Fibroblast of pulmonary artery (primary cell): ENCODE measurements at regions not wholly inside any gene's neighbourhood (a gene's known extent, or its start where the extent isn't known, plus 50 kb on each side); places are given as distances from the start of the nearest gene placed in this dataset.
A peak's percentile ranks its signal among the peaks of the same experiment; 100 is the strongest.

Source experiments
- DNase-seq: peaks from one replicate; pipeline ENCODE4 v3.0.0-alpha.2; 2010; ENCODE audit warnings: low read depth
- H3K4me3 ChIP-seq: replicated peaks from 2 replicates; pipeline ENCODE4 v1.5.1; 2011; ENCODE audit warnings: low read depth, mild to moderate bottlenecking, control low read depth, low read length, moderate library complexity
- TF ChIP-seq, protein P1 (sequence below): IDR thresholded peaks from 2 replicates; pipeline ENCODE4 v1.5.1; 2011; ENCODE audit warnings: mild to moderate bottlenecking, control low read depth, low read length, inconsistent platforms; ENCODE audit errors: missing control alignments

DNA sequence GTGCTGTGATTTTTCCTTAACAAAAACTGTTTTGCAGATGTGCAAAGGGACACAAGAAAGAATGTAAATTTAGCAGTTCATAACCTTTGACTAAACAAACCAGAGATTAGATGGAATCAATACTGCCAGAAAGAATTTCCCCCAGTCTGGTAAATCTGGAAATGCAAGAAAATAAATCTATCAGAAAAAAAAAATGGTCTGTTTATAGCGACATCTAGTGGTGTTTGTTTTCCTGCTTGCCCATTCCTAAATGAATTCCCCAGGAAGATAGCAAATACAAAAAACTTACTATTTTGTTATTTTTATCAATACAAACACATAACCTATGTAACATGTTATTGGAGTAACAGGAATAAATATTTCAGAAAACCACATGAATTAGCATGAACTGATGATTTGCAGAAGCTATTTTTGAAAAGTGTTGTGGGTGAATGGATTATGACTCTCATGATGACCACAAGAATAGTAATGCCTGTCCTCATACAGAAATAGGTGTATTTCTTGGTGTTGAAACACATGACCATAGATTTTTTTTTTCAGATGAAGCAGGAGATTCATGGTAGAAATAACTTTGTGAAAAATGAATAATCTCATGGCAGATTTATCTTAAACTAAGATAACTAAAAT lies 1703.8 kb downstream of the MAT2B start:
- TF ChIP-seq, protein P1, sequence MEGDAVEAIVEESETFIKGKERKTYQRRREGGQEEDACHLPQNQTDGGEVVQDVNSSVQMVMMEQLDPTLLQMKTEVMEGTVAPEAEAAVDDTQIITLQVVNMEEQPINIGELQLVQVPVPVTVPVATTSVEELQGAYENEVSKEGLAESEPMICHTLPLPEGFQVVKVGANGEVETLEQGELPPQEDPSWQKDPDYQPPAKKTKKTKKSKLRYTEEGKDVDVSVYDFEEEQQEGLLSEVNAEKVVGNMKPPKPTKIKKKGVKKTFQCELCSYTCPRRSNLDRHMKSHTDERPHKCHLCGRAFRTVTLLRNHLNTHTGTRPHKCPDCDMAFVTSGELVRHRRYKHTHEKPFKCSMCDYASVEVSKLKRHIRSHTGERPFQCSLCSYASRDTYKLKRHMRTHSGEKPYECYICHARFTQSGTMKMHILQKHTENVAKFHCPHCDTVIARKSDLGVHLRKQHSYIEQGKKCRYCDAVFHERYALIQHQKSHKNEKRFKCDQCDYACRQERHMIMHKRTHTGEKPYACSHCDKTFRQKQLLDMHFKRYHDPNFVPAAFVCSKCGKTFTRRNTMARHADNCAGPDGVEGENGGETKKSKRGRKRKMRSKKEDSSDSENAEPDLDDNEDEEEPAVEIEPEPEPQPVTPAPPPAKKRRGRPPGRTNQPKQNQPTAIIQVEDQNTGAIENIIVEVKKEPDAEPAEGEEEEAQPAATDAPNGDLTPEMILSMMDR: peak; percentile 75
- DNase-seq: peak; percentile 52
- no peak overlapping the region for H3K4me3 ChIP-seq

DNA sequence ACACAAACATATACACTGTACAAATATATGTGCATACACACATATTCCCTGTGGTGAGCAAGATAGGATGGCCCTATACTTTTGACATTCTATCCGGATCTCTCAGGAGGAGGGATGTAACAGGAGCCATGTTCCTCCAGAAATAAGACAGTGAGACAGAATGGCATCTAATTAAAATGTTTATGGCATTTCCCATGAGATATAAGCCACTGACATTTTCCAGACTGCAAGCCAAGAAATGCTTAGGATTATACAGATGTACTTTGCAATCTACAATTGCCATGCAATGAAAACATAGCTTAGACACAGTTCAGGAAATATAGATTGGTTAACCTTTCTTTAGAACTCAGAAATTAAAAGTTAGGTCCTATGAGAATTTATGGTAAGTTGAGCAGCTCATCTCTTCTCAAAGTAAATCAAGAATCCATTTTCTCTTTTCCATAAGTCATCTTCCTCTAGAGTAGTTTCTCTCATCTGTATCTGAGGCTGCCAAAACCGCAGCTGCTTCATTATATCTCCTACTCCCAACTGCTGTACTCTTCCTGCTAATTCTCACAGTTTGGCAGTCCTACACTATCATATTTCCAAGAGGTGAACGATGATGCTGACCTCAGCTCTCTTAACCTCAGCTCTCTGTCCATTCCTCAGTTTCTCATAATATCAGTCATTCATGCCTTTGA lies 1719.1 kb downstream of the MAT2B start:
- TF ChIP-seq, protein P1: no peak
- H3K4me3 ChIP-seq: no peak overlapping the region
- no peak for DNase-seq

DNA sequence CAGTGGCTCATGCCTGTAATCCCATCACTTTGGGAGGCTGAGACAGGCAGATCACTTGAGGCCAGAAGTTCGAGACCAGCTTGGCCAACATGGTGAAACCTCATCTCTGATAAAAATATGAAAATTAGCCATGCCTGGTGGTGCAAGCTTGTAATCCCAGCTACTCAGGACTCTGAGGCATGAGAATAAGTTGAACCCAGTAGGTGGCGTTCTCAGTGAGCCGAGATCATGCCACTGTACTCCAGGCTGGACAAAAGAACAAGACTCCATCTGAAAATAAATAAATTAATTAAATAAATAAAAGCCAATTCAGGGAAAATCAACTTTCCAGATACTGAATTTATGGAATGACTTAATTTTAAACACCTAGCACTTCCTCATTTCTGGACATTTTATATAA lies 1722.1 kb downstream of the MAT2B start:
- DNase-seq: no peak
- no peak overlapping the region for H3K4me3 ChIP-seq

DNA sequence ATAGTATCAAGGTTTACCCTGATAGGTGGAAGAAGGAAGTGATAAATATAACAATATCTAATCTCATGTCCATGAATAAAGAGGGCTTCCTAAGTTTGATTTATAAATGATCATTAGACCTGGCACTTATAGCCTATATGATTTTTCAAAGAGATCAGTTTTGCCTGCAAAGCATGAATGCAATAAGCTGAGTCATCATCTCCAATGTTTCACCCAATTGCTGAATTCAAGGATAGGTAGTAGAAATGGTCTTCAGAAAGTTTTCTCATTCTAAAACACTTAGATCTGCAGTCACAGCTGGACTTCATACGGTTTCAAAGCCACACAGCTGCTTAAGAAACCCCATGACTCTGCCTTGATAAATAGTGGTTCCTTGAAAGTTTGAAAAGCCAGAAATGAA lies 1722.8 kb downstream of the MAT2B start:
- DNase-seq: no peak
- H3K4me3 ChIP-seq: no peak overlapping the region
- TF ChIP-seq, protein P1: no peak

More for the DNA sequence above, 1722.1 kb downstream of the MAT2B start:
- TF ChIP-seq, protein P1: no peak

DNA sequence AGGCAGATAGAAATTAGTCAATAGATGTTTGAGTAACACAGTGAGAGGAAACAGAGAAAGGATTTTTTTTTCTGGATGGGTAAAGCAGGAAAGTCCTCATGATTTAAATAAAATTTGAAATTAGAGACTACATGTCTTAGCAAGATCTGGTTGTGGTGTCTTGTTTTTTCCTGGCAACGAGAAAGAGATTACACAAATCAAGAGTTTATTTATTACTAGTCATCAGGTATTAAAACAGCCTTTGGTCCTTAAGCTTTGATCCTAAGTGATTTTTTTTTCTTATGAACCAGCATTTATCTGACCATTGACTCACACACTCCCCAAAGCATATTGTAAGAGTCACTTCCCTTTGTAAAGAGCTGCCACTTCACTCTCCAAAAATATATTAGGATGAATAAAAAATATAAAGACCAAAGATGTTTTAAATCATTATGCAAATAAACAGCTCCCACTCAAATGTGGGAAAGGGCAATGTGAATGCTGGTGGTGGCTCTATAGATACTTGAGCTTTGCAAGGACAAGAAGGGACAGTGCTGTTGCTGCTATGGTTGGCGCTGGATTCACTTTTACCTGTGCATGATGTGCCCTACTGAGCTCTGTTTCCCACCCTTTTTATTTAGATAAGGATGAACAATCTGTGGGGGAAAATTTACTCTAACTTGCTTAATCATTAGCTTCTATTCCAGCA lies 1726.5 kb downstream of the MAT2B start:
- TF ChIP-seq, protein P1: no peak
- no peak for DNase-seq
- H3K4me3 ChIP-seq: no peak overlapping the region

DNA sequence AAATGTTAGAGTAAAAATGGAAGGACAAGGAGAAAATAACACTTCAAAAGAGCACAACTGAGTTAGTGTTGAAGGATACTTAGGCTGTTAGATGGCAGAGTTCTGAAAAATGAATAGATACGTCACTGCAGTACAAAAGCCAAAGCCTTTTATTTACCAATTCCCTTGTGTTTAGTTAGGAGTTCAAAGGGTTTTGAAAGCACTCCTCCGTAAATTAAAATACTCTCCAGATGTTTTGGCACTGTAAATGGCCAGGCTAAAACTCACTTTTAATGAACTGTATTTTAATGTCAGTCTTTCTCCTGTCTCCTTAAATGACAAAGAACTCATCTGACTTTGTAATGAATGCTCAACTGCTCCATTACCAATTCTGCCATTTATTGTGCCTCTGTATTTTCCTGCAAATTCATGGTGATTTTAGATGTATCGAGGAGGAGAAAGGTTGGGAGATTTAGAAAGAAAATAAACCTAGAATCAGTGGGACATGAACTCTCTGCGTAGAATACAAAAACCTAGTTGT lies 1727.2 kb downstream of the MAT2B start:
- TF ChIP-seq, protein P1: no peak
- no peak overlapping the region for H3K4me3 ChIP-seq
- DNase-seq: no peak
